NCI-H2107 treated with DMSO at 0.1 percent for 48 hours (cell line): ENCODE measurements at regions not wholly inside any gene's neighbourhood (a gene's known extent, or its start where the extent isn't known, plus 50 kb on each side); places are given as distances from the start of the nearest gene placed in this dataset.
"Not testable (repeated sequence)": the region's sequence is repeated elsewhere in the genome, so short reads cannot be mapped to it uniquely, and the experiment has no call there.

Experiments used
- DNase-seq: peaks from one replicate; lab custom pipeline; 2025; ENCODE audit not compliant: unreplicated experiment; lab: John Stamatoyannopoulos, UW

DNA sequence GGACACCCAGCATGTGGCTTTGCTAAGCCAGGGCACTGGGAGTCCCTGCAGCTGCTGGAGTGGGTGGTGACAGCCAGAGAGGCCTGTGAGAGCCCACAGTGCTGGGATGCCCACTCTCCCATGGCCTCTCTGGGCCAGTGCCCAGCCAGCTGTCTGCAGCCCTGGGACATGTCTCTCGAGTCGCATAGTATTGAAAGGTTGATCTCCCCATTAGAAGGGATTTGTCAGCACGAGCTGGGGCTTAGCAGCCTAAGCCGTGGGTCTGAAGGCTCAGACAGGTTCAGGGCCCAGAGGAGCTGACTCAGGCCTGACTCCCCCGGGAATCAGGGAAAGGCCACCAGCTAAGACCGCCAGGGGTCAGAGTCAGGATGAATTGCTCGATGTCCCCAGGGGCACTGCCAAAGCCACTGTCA lies 53.5 kb downstream of the FOXD2 start:
- no peak for DNase-seq

DNA sequence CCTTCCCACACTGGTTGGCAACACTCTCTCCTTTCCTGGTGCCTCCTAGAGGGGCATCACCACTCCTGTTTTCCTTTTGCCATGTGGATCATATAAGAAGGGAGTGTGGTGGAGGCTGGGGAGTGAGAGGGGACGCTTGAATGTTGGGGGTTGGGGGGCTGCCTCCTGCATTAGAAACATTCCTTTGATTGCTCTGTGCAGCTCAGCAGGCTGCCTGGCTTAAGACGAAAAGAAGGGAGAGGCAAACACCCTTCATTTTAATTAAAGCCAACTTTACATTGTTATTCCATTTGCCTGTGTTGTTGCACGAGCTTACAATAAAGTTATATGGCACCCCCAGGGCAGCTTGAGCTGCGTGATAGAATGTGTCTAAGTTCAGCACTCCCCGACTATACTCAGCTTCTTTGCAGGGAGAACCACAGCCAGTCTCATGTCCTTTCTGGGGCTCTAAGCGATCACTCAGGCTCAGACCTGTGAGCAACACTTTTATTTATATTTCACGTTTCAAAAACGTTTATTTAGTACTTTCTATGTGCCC lies 57.4 kb downstream of the FOXD2 start:
- DNase-seq = no peak

DNA sequence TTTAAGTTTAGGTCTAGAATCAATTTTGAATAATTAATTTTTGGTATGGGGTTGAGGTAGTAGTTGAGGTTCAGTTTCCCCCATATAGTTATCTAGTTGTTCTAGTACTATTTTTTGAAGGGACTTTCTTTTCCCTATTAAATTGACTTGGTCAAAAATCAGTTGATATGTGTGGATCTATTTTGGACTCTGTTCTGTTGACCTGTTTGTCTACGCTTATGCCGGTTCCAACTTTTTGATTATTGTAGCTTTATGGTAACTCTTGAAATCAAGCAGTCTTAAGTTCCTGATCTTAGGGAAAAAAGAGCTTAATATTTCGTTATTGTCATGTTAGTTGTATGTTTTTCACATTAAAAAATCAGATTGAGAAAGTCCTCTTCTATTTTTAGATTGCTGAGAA lies 60.7 kb downstream of the FOXD2 start:
- no peak for DNase-seq

DNA sequence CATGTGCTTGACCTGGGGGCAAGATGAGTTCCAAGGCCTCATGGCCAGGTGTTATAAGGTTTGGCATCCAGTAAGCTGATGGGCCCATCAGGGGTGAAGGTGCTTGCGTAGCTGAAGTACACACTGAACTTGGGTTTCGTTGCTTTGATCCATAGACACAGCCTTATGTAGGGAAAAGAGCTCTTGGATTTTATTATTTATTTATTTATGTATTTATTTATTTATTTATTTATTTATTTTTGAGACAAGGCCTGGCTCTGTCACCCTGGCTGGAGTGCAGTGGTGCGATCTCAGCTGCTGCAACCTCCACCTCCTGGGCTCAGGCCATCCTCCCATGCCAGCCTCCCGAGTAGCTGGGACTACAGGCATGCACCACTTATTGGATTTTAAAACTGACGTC lies 63.2 kb downstream of the FOXD2 start:
- no peak for DNase-seq

DNA sequence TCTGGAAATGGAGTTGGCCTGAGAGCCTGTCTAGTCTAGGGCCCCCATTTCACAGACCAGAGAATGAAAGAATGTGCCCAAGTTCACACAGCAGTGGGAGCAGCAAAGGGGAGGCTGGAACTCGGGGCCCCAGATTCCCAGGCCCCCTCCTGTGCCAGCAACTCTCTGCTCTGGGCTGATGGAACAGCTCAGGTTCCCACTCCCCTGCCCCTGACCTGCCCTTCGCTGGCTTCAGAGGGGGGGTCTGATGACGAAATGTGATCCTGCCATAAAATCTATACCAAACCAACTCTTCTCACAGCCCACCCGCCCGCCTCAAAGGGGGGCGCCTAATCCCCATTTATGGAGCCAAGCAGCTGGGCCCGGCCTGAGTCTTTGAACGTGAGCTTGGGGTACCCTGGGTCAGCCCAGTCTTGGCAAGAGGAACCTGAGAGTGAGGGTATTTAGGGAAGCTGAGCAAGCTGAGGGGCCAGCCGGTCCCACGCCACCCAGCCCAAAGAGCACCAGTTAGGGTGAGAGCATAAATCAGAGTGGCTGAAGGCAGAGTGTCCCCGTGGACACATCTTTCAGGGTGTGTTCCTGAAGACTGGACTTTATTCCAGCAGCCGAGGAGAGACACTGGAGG lies 65.0 kb downstream of the FOXD2 start:
- no peak for DNase-seq

DNA sequence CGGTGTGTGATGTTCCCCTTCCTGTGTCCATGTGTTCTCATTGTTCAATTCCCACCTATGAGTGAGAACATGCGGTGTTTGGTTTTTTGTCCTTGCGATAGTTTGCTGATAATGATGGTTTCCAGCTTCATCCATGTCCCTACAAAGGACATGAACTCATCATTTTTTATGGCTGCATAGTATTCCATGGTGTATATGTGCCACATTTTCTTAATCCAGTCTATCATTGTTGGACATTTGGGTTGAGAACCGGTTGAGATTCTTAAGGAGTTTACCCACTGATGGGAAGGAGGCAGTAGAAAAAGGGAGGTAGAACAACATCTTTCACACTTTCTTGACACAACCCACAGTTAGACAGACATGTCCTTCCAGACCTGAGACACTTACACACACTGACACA lies 67.0 kb downstream of the FOXD2 start:
- DNase-seq = not testable (repeated sequence)

DNA sequence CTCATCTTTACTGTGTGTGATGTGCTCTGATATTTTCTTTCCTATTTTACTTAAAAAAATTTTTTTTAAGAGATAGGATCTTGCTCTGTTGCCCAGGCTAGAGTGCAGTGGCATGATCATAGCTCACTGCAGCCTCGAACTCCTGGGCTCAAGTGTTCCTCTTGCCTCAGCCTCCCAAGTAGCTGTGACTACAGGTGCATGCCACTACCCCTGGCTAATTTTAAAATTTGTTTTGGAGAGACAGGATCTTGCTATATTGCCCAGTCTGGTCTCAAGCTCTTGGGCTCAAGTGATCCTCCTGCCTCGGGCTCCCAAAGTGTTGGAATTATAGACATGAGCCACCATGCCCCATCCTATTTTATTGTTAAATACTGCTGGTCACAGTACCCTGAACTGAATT lies 67.4 kb downstream of the FOXD2 start:
- DNase-seq = no peak

DNA sequence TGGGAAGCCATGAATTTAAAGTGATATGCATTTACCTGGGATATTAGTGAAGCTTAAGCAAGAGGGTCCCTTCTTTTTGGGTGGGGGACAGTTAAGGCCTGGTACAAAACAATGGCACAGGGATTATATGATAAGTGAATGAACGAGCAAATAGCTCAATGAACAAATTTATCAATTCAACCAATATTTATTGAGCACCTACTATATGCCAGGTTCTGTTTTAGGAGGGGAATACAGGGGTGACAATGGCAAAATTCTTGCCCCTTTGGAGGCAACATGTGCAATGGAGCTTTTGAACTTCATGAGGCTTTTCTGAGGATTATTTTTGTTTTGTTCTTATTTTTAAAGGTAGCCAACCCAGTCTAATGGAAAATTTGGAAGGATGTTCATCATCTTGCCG lies 68.2 kb downstream of the FOXD2 start:
- DNase-seq = no peak

DNA sequence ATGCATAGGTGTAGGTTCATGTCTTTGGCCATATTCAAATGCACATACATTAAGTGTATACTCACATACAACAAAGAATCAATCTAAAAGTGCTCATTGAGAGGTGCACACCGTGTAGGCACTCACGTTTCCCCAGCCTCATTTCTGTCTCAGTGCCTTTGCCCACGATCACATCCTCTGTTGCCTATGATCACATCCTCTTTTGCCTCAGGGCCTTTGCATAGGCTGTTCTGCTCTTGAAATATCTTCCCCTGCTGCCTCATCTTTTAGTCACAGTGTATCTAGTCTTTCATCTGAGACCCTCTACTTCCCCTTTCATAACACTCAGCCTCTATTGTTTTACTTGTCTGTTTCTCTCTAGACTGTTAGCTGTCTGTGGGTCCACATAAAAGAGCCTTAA lies 69.3 kb downstream of the FOXD2 start:
- DNase-seq = no peak

DNA sequence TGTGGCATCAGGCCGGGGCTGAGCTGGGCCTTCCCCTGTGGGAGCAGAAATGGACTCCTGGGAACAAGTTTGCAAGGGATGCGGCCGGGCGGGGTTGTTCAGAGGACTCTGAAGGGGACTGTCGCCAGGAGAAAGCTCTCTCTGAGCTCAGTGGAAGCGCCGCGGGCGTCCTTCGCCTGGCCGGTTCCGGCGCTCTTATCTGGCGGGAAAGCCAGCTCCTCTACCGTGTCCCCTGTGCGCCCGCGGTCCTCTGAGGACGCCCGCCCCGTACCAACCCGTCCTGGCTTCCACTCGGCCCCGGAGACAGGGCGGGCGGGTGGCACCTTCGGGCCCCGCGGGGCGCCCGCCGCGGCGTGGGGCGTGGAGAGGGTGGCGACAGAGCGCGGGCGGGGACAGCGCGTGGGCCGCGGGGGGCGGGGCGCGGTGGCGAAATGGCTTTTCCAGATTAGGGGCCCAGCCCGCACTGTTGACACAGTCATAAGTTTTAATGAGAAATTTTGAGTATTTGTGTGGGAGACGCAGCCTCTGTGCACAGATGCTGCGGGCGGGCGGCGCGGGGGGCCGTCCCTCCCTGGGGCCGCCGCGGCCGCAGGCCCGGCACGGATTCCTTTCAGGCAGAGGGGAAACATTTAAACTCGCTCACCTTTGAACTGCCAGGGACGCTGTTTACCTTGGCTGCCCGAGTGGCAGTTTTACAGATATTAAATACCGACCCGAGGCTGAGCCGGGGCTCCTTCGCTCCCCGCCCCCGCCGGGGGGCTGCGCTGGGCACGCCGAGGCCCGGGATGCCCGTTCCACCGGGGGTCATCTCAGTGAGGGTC lies 70.2 kb downstream of the FOXD2 start:
- DNase-seq = no peak

DNA sequence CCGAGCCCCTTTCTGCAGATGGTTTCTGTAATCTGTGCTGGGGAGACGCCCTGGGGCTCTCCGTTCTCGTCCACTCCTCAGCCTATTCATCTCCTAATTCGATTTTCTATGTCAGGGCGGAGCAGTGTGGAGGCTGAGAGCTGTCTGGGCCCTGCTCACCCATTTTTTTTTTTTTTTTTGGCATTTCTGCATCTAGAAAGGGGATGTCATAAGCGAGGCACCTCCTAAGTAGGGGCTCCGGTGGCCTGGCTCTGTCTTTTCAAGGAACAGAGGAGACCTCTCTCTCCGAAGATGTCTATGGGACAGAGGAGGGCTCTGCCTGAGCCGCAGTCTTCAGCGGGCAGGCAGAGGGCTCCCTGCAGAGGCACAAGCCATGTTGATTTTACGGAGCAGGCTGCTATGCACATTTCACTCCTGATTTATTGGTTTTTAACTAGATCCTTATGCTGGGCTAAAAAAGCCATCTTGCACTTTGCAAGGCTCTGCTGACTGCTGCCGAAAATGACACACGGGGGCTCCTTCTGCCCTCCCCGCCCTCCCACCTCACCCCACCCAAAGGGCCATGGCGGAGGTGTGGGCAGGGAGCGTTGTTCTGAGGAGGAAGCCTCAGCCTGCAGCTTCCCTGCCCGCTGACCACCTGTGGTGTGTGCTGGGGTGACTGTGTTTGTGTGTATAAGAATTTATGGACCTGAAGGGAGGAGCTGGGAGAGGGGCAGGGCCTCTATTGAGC lies 71.0 kb downstream of the FOXD2 start:
- peak; percentile 16 for DNase-seq

DNA sequence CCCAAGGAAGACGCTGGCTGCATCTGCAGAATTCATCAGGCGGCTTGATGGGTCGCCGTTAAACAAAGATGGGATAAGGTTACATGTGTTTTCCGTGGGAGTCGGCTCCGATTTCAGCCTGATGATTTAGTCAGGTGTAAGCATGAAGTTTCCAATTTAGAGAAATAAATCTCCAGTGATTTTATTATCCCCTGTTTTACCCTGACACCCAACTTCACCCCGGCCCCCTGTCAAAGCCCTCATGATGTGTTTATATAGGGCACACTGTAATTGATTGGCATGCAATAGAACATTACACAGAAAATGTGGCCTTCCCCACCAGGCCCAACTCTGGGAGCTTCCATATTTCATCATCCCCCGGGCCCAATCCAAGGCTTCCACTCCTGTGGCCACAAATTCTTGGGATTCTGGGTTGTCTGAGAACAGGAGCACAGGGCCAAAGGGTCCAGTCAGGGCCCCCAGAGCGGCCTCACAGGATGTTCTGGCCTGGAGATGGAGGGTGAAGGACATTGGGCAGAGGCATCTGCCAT lies 72.5 kb downstream of the FOXD2 start:
- peak; percentile 28 for DNase-seq

DNA sequence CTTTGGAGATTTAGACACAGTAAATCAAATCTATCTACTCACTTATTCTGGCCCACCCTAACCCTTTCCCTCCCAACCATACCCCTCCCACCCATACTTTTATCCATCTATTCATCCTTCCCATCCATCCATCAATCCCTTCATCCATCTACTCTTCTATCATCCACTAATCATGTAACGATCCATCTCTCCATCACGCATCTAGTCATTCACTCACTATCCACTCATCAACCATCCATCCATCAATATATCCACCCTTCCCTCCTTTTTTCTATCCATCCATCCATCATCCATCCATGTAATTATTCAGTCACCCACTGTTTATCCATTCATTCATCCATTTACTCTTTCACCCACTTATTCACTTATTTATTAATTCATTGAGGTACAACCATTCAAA lies 74.0 kb downstream of the FOXD2 start:
- DNase-seq = no peak

DNA sequence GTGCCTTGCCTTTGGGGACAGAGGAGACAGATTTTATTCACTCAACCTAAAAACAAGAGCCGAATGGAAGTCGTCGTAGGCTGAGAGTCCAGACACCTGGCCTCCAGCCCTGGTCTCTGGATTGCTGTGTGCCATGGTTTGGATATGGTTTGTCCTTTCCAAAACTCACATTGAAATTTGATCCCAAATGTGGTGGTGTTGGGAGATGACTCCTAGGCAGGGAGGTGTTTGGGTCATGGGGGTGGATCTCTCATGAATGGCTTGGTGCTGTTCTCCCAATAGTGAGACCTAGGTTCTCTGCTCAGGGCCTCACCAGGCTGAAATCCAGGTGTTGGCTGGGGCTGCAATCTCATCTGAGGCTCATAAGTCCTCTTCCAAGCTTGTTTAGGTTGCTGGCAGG lies 75.5 kb downstream of the FOXD2 start:
- no peak for DNase-seq

DNA sequence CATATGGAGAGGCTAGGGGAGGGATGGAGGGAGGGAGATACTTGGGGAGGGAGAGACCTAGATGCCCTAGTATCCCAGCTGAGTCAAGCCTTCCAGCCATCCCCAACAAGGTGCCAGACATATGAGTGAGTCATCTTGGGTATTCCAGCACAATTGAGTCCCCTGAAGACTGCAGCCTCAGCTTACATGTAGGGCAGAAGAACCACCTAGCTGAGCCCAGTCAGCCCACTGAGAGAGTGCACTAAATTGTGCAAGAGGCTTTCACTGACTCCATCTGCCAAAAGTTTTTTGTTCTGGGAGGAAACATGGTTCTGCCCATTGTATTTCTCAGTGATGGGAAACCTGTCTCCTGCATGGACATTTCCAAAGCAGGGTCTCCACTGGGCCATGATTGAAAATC lies 76.4 kb downstream of the FOXD2 start:
- no peak for DNase-seq

DNA sequence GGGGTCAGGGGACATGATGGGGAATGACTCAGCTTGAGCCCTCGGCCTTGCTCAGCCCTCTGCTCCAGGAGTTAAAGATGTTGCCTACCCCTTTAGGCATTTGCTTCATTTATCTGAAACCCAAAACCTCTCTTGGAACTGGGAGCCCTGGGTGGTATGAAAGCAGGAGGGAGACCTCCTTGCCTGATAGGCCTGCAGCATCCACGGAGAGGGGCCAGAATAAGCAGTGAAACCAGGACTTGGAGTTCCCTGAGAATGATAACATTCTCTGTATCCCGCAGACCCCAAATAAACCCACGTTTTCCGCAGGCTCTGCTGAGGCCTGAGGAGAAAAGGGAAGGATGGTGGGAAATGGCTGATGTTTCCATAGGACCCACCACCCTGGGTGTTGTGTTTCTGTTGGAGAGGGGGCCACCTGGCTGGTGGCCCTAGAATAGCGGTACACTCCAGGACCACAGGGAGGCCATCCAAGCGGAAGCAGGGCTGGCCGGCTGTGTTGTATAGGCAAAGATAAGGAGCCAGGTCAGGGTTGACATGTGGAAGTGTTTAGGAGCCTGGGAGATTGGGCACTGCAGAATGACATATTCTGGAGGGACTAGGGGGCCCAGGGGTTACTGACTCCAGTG lies 77.4 kb downstream of the FOXD2 start:
- no peak for DNase-seq

DNA sequence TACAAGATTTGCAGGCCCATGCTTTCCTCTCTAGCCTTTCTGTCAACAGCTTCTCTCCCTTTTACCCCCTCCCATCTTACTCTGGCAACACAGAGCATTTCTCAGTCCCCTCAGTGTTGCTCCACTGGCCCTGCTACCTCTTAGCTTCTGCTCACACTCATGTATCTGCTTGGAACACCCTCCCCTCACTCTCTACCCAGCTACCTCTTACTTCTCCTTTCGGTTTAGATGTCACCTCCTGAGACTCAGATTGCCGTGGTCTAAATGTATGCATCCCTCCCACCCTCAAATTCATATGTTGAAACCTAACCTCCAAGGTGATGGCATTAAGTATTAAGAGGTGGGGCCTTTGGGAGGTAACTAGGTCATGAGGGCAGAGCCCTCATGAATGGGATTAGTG lies 80.1 kb downstream of the FOXD2 start:
- no peak for DNase-seq

DNA sequence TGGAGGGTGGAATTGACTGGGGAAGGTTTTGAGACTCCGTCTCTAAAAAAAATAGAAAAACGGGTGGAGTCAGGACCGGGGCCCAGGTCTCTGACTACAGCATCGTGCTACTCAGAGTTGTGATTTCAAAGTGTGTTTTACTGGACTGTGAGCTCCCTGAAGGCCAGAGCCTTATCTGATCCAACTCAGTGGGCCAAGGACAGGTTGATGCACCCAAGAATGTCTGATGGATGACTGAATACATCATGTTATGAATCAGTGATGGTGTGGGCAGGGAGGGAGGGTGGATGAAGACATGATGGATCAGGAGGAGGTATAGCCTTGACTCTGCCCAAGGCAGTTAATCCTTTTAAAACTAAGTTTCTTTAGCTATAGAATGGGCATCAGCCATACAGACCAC lies 81.6 kb downstream of the FOXD2 start:
- no peak for DNase-seq

DNA sequence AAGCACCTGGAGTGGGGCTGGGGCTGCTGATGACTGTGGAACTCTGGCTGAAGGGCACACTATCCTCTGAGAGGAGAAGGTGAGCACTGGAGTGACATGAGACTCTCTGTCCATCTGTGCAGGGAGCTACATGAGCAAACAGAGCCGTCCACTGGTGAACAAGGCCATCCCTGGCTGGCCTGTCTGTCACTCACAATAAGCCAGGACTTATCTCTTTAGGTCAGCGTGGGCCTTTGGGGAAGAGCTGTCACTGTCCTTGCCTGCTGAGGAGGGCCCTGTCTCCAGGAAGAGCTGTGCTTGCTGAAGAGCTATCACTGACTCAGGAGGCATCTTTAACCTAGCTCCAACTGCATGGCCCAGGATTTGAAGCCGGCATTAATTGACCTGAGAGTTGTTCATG lies 82.1 kb downstream of the FOXD2 start:
- no peak for DNase-seq

DNA sequence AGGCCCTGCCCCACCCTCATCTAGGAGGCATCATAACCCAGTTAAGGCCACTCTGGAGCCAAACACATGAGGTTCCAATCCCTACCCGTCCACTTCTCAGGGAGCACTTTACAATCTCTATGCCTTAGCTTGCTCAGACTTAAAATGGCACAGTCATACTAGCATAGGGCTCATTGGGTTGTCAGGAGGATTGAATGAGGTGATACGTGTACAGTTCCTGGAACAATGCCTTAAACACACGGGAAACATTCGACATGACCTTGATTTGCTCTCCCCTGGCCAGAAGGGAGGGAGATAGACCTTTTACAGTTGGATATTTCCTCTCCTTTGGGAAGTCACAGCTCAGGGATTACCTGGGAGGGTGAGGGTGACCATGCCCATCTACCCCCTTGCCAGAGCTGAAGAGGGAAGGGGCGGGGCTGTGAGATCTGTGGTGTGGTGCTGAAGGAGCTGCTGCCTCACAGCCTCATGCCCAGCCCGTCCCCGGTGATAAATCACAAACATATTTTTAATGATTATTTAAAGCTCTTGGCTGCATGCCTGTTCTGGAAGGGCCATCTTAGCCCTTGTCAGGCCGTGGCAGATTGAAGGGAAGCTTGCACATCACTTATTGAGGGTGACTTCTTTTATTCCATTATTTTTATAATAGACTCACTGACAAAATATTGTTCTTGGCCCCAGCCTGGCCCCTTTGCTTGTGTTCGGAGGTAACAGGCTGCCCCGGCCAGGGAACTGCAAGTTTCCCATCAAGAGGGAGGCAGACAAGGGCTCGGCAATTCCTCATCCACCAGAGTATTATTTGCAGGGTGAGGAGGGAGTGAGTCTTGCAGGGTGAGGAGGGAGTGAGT lies 83.4 kb downstream of the FOXD2 start:
- no peak for DNase-seq
